ENCODE measurements at regions not wholly inside any gene's neighbourhood (a gene's known extent, or its start where the extent isn't known, plus 50 kb on each side); places are given as distances from the start of the nearest gene placed in this dataset.
"Not testable (repeated sequence)": the region's sequence is repeated elsewhere in the genome, so short reads cannot be mapped to it uniquely, and the experiment has no call there.

- DNase-seq, result no peak
- no peak overlapping the region for H3K4me3 ChIP-seq (ENCODE audit: insufficient read depth, low read depth, low read length, poor library complexity, severe bottlenecking)
- no peak overlapping the region for H3K27ac ChIP-seq (ENCODE audit: insufficient read depth, low read length, poor library complexity, severe bottlenecking)
- H3K27me3 ChIP-seq (replicated peaks; ENCODE audit: control insufficient read depth, insufficient read depth, low read length, poor library complexity, severe bottlenecking), result no peaks in the 10 kb centered on the region
- H3K9me3 ChIP-seq (ENCODE audit: control insufficient read depth, low read length), result no peaks in the 10 kb centered on the region
- no peaks in the 10 kb centered on the region for H3K4me1 ChIP-seq (ENCODE audit: control insufficient read depth, insufficient read depth, low read length, poor library complexity, severe bottlenecking)
- H3K36me3 ChIP-seq (ENCODE audit: control insufficient read depth, insufficient read depth, low read length), result no peaks in the 10 kb centered on the region
Measured at GRCh38 chr22:47613606-47614350, 851.3 kb downstream of the TBC1D22A start.

GRCh38 chr22:47613181-47613580 is 850.7 kb downstream of the TBC1D22A start:
- not testable (repeated sequence) for H3K27me3 ChIP-seq (replicated peaks; ENCODE audit: control insufficient read depth, insufficient read depth, low read length, poor library complexity, severe bottlenecking); H3K4me1 ChIP-seq (ENCODE audit: control insufficient read depth, insufficient read depth, low read length, poor library complexity, severe bottlenecking); H3K9me3 ChIP-seq (ENCODE audit: control insufficient read depth, low read length); H3K36me3 ChIP-seq (ENCODE audit: control insufficient read depth, insufficient read depth, low read length); H3K4me3 ChIP-seq (ENCODE audit: insufficient read depth, low read depth, low read length, poor library complexity, severe bottlenecking); H3K27ac ChIP-seq (ENCODE audit: insufficient read depth, low read length, poor library complexity, severe bottlenecking); DNase-seq

- no peaks in the 10 kb centered on the region for H3K9me3 ChIP-seq (ENCODE audit: control insufficient read depth, low read length)
Measured at GRCh38 chr22:47612311-47612910, 850.0 kb downstream of the TBC1D22A start.

GRCh38 chr22:47610764-47611163 is 848.3 kb downstream of the TBC1D22A start:
- Histone ChIP-seq H3K27me3 (replicated peaks; ENCODE audit: control insufficient read depth, insufficient read depth, low read length, poor library complexity, severe bottlenecking) (no peaks in the 10 kb centered on the region), H3K36me3 (ENCODE audit: control insufficient read depth, insufficient read depth, low read length) (no peaks in the 10 kb centered on the region), H3K4me3 (ENCODE audit: insufficient read depth, low read depth, low read length, poor library complexity, severe bottlenecking) (no peak overlapping the region), H3K27ac (ENCODE audit: insufficient read depth, low read length, poor library complexity, severe bottlenecking) (no peak overlapping the region), H3K9me3 (ENCODE audit: control insufficient read depth, low read length) (no peaks in the 10 kb centered on the region), H3K4me1 (ENCODE audit: control insufficient read depth, insufficient read depth, low read length, poor library complexity, severe bottlenecking) (no peaks in the 10 kb centered on the region)
- DNase-seq, result no peak

More at GRCh38 chr22:47612311-47612910, 850.0 kb downstream of the TBC1D22A start:
- H3K27me3 ChIP-seq (replicated peaks; ENCODE audit: control insufficient read depth, insufficient read depth, low read length, poor library complexity, severe bottlenecking), result no peaks in the 10 kb centered on the region
- H3K27ac ChIP-seq (ENCODE audit: insufficient read depth, low read length, poor library complexity, severe bottlenecking), result no peak overlapping the region
- H3K4me3 ChIP-seq (ENCODE audit: insufficient read depth, low read depth, low read length, poor library complexity, severe bottlenecking), result no peak overlapping the region
- H3K4me1 ChIP-seq (ENCODE audit: control insufficient read depth, insufficient read depth, low read length, poor library complexity, severe bottlenecking), result no peaks in the 10 kb centered on the region
- no peak for DNase-seq
- H3K36me3 ChIP-seq (ENCODE audit: control insufficient read depth, insufficient read depth, low read length), result no peaks in the 10 kb centered on the region

- DNase-seq, result no peak
- H3K4me1 ChIP-seq (ENCODE audit: control insufficient read depth, insufficient read depth, low read length, poor library complexity, severe bottlenecking), result no peaks in the 10 kb centered on the region
- no peaks in the 10 kb centered on the region for H3K9me3 ChIP-seq (ENCODE audit: control insufficient read depth, low read length)
- H3K27me3 ChIP-seq (replicated peaks; ENCODE audit: control insufficient read depth, insufficient read depth, low read length, poor library complexity, severe bottlenecking), result no peaks in the 10 kb centered on the region
- no peaks in the 10 kb centered on the region for H3K36me3 ChIP-seq (ENCODE audit: control insufficient read depth, insufficient read depth, low read length)
- H3K4me3 ChIP-seq (ENCODE audit: insufficient read depth, low read depth, low read length, poor library complexity, severe bottlenecking), result no peak overlapping the region
- no peak overlapping the region for H3K27ac ChIP-seq (ENCODE audit: insufficient read depth, low read length, poor library complexity, severe bottlenecking)
Measured at GRCh38 chr22:47610281-47610680, 847.8 kb downstream of the TBC1D22A start.

- Histone ChIP-seq H3K27me3 (replicated peaks; ENCODE audit: control insufficient read depth, insufficient read depth, low read length, poor library complexity, severe bottlenecking) (no peaks in the 10 kb centered on the region), H3K4me3 (ENCODE audit: insufficient read depth, low read depth, low read length, poor library complexity, severe bottlenecking) (no peak overlapping the region), H3K36me3 (ENCODE audit: control insufficient read depth, insufficient read depth, low read length) (no peaks in the 10 kb centered on the region), H3K9me3 (ENCODE audit: control insufficient read depth, low read length) (no peaks in the 10 kb centered on the region), H3K4me1 (ENCODE audit: control insufficient read depth, insufficient read depth, low read length, poor library complexity, severe bottlenecking) (no peaks in the 10 kb centered on the region), H3K27ac (ENCODE audit: insufficient read depth, low read length, poor library complexity, severe bottlenecking) (no peak overlapping the region)
- no peak for DNase-seq
Measured at GRCh38 chr22:47609653-47610052, 847.2 kb downstream of the TBC1D22A start.

- Histone ChIP-seq H3K36me3 (ENCODE audit: control insufficient read depth, insufficient read depth, low read length) (no peaks in the 10 kb centered on the region), H3K27me3 (replicated peaks; ENCODE audit: control insufficient read depth, insufficient read depth, low read length, poor library complexity, severe bottlenecking) (no peaks in the 10 kb centered on the region), H3K27ac (ENCODE audit: insufficient read depth, low read length, poor library complexity, severe bottlenecking) (no peak overlapping the region), H3K4me3 (ENCODE audit: insufficient read depth, low read depth, low read length, poor library complexity, severe bottlenecking) (no peak overlapping the region), H3K4me1 (ENCODE audit: control insufficient read depth, insufficient read depth, low read length, poor library complexity, severe bottlenecking) (no peaks in the 10 kb centered on the region), H3K9me3 (ENCODE audit: control insufficient read depth, low read length) (no peaks in the 10 kb centered on the region)
- no peak for DNase-seq
Measured at GRCh38 chr22:47608421-47608820, 846.0 kb downstream of the TBC1D22A start.

GRCh38 chr22:47607486-47607885 is 845.0 kb downstream of the TBC1D22A start:
- DNase-seq, result no peak
- no peaks in the 10 kb centered on the region for H3K27me3 ChIP-seq (replicated peaks; ENCODE audit: control insufficient read depth, insufficient read depth, low read length, poor library complexity, severe bottlenecking)
- H3K36me3 ChIP-seq (ENCODE audit: control insufficient read depth, insufficient read depth, low read length), result no peaks in the 10 kb centered on the region
- H3K27ac ChIP-seq (ENCODE audit: insufficient read depth, low read length, poor library complexity, severe bottlenecking), result no peak overlapping the region
- no peaks in the 10 kb centered on the region for H3K4me1 ChIP-seq (ENCODE audit: control insufficient read depth, insufficient read depth, low read length, poor library complexity, severe bottlenecking)
- no peaks in the 10 kb centered on the region for H3K9me3 ChIP-seq (ENCODE audit: control insufficient read depth, low read length)
- no peak overlapping the region for H3K4me3 ChIP-seq (ENCODE audit: insufficient read depth, low read depth, low read length, poor library complexity, severe bottlenecking)

GRCh38 chr22:47606426-47606825 is 844.0 kb downstream of the TBC1D22A start:
- Histone ChIP-seq H3K4me3 (ENCODE audit: insufficient read depth, low read depth, low read length, poor library complexity, severe bottlenecking) (no peak overlapping the region), H3K27me3 (replicated peaks; ENCODE audit: control insufficient read depth, insufficient read depth, low read length, poor library complexity, severe bottlenecking) (no peaks in the 10 kb centered on the region), H3K4me1 (ENCODE audit: control insufficient read depth, insufficient read depth, low read length, poor library complexity, severe bottlenecking) (no peaks in the 10 kb centered on the region), H3K36me3 (ENCODE audit: control insufficient read depth, insufficient read depth, low read length) (no peaks in the 10 kb centered on the region), H3K27ac (ENCODE audit: insufficient read depth, low read length, poor library complexity, severe bottlenecking) (no peak overlapping the region), H3K9me3 (ENCODE audit: control insufficient read depth, low read length) (no peaks in the 10 kb centered on the region)
- DNase-seq, result no peak

GRCh38 chr22:47605886-47606285 is 843.4 kb downstream of the TBC1D22A start:
- Histone ChIP-seq H3K27ac (ENCODE audit: insufficient read depth, low read length, poor library complexity, severe bottlenecking) (no peak overlapping the region), H3K4me1 (ENCODE audit: control insufficient read depth, insufficient read depth, low read length, poor library complexity, severe bottlenecking) (no peaks in the 10 kb centered on the region), H3K36me3 (ENCODE audit: control insufficient read depth, insufficient read depth, low read length) (no peaks in the 10 kb centered on the region), H3K9me3 (ENCODE audit: control insufficient read depth, low read length) (no peaks in the 10 kb centered on the region), H3K27me3 (replicated peaks; ENCODE audit: control insufficient read depth, insufficient read depth, low read length, poor library complexity, severe bottlenecking) (no peaks in the 10 kb centered on the region), H3K4me3 (ENCODE audit: insufficient read depth, low read depth, low read length, poor library complexity, severe bottlenecking) (no peak overlapping the region)
- no peak for DNase-seq
